GM21390 (cell line): ENCODE measurements at regions not wholly inside any gene's neighbourhood (a gene's known extent, or its start where the extent isn't known, plus 50 kb on each side); places are given as distances from the start of the nearest gene placed in this dataset.

ENCODE experiments used
- ATAC-seq: cut with Tn5 transposase; IDR thresholded peaks from one replicate; pipeline ENCODE4 v1.9.1; 2021; ENCODE audit not compliant: unreplicated experiment

- no peak for ATAC-seq
Observed at GRCh38 chr14:85412756-85413155, 117.2 kb upstream of the FLRT2 start.

- ATAC-seq = no peak
Observed at GRCh38 chr14:85413836-85414526, 116.0 kb upstream of the FLRT2 start.

GRCh38 chr14:85415015-85415712 is 114.8 kb upstream of the FLRT2 start:
- no peak for ATAC-seq

- ATAC-seq = no peak
Observed at GRCh38 chr14:85416771-85417170, 113.2 kb upstream of the FLRT2 start.

DNA sequence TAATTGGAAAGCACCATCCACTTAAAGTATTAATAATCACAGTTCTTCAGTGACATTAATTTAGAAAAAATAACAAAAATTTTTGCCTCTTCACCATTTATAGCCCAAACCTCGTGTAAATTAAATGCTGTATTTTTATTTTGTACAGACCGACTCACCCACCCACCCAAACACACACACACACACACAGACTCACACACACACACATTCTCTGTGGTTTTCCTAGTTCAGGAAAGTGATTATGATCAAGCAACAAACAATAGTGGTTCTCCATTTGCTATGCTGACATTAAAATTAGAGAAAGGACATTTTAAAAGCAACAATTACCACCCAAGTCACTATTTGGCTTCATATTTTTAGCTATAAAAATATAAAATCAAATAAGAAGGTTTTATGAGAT is 112.5 kb upstream of the FLRT2 start:
- ATAC-seq = no peak

GRCh38 chr14:85418721-85419120 is 111.2 kb upstream of the FLRT2 start:
- ATAC-seq = no peak

DNA sequence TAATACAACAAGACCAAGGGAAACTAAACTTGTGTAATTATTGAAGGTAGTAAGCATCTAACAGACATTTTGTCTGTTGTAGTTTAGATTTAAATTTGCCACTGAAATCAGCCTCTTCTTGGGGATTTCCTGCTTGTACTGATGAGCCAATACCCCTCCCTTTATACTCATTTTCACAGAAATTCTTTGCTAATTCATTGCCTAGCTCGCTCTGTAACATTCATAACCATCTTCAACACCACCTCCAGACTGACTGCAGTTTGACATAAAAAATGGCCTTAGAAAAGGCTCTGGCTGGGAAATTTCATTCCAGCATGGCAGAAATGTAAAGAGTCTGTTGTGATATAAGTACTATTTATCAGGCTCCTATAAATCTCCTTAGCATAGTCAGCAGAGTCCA is 109.7 kb upstream of the FLRT2 start:
- ATAC-seq = no peak

DNA sequence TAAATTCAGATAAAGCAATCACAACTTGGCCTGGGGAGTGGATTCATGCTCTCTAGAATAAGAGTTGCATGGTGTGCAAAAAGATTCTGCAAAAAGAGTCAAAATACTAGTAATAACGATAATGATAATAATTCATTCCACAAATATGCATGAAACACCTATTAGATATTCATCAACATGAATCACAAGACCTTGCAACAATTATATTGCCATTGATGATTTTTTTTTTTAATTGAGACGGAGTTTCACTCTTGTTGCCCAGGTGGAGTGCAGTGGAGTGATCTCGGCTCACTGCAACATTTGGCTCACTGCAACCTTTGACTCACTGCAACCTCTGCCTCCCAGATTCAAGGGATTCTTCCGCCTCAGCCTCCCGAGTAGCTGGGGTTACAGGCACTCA is 109.2 kb upstream of the FLRT2 start:
- ATAC-seq = no peak

- no peak for ATAC-seq
Observed at GRCh38 chr14:85421186-85421877, 108.6 kb upstream of the FLRT2 start.

- no peak for ATAC-seq
Observed at GRCh38 chr14:85423889-85424288, 106.1 kb upstream of the FLRT2 start.

DNA sequence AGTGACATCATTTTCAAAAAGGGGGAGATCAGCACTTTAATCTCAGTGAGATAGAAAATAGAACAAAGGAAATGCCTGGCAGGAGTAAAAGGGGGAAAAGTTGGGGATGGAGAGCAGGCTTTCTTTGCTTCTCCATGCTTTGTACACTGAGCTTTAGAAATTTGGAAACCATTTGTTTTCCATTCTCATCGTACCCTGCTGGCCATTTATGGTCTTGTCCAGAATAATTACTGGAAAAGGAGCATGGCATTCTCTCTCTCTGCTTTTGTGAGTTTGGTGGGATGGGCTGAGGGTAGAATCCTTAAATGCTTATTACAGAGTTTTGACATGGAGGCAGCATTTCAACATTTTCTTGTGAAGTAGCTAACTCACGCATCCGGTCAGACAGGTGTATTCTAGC is 104.4 kb upstream of the FLRT2 start:
- no peak for ATAC-seq

DNA sequence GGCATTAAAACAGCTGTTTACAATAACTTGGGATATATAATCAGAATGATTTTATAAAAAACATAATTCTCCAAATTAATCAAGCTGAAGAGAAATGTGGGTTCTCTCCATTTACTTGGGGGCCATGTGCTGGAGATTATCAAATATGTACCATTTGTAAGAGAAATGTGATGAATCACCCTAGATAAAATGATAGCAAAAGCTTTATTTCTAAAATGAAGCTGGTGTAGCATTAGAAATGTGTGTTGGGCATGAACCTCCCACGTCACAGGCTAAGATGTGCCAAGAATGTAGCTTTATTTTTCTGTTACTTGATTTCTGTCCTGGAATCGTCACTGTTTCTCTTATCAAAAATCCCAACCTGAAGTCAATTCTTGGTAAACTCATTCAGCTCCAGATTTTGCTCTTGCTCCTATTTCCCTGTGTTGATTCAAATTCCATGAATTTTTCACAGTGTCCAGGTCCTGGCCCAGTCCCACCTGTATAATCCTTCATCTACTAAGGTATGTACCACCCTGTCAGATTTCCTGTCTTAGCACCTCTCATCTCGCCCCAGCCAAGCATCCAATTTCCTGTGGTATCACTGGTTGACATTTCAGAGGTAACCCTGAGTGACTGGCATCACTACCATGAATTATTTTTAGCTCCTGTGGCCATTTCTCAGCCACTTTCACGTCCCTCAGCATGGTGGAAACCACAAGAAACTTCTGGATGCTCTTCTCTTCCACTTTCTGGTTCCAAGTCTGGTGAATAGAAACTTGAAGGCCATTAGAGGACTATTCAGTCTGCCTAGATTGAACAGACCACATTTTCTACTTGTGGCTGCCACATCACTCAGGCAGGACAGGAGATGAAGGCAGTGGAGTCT is 103.6 kb upstream of the FLRT2 start:
- ATAC-seq = no peak

- ATAC-seq = no peak
Observed at GRCh38 chr14:85428926-85429325, 101.0 kb upstream of the FLRT2 start.

DNA sequence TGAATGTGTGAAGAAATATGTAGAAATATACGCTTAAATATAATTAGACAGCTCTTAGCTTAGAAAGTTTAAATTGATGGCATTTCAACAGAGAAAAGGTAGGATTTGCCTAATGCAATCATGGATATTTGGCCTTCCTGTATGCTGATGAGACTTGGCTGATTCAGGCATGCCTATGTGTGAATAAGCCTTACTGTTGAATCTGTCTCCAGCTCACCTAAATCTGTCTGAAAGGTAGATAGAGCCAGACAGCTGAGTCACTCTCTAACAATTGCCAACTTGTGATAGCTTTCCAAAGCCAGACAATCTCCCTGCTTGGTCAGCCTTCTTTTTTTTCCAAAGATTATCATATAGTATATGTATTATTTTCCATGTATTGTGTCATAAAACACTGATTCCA is 92.8 kb upstream of the FLRT2 start:
- no peak for ATAC-seq

DNA sequence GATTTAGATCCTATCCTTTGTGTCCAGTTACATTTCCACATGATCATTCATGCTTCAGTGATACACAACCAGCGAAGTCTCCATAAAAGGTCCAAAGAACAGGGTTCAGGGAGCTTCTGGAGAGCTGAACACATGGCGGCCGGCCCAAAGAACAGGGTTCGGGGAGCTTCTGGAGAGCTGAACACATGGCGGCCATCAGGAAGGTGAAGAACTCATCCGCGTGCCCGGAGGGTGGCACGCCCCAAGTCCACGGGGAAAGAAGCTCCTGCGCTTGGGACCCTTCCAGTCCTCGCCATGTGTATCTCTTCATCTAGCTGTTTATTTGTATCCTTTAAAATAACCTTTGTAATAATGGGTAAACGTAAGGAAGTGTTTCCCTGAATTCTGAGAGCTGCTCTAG is 91.9 kb upstream of the FLRT2 start:
- ATAC-seq = no peak

- ATAC-seq = no peak
Observed at GRCh38 chr14:85438481-85438942, 91.4 kb upstream of the FLRT2 start.

DNA sequence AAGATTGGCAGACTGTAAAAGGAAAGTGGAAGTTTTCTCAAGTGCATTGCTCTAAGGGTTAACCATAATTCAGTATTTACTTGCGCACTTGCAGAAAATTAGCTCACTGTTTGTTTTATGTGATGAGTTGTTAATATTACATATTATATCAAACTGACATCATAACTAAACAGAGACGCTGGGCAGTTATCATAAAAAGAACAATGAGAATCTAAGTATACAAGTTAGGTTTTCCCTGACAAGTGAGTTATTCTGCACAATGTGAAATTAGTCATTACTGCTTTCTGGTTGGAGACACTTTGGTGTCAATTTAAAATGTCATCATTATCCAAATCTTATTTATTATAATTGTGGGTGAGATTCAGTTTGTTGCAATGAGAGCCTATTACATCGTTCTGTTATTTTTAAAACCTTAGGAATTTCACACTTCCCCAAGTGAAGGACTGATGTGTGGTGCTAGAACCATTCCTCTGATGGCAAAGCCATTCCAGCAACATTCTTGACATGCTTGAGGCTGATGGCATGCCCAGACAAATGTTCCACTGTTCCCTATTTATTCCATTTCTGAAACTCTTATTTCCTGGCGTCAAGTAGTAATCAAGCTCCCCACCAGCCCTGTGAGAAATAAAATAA is 90.1 kb upstream of the FLRT2 start:
- ATAC-seq = no peak

DNA sequence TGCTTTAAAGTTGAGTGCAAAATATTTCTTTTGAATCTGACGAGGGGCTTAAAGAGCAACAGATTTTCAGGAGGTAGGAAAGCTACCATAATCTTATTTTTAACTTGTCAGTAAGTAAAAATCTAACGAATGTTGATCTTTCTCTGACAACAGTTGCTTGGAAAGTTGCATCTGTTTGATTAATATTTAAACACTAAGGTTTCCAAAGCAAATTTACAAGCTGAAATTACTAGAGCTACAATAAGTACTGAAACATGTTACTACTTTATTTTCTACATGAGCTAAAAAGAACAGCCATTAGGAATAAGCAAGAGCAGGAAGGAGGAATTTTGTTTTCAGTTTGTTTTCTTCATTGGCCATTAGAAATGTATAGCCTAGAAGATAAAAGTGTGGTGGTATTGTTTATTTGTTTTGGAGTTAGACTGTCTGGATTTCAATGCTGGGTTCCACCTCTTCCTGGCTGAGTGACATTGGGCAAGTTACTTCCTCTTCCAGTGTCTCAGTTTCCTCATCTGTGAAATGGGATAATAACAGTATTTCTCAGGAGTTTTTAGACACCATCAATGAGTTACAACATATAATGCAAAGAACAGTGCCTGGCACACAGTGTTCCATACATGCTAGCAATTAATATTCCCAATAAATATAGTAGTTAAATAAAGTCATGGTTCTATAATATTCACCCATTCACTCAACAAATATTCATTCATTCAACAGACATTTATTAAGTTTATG is 87.9 kb upstream of the FLRT2 start:
- ATAC-seq = no peak

- no peak for ATAC-seq
Observed at GRCh38 chr14:85442996-85443395, 86.9 kb upstream of the FLRT2 start.

DNA sequence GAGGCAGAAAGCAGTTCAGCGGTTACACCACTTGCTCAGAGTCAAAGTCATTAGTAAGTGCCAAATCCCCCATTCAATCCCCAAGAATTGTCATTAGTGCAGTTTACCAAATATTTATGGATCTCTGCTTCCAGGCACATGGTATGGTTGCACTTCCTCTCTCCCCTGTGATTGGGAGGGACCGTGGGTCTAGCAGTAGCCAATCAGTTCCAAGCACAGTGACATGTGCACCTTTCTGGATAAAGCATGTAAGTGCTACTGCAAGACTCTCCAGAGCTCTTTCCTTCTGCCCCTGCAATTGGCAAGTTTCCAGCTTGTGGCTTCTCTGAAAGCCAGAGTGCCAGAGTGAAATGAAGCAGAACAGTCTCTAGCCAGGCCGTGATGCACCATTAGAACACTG is 85.3 kb upstream of the FLRT2 start:
- no peak for ATAC-seq
